ENCODE measurements at regions not wholly inside any gene's neighbourhood (a gene's known extent, or its start where the extent isn't known, plus 50 kb on each side); places are given as distances from the start of the nearest gene placed in this dataset.
"Not testable (repeated sequence)": the region's sequence is repeated elsewhere in the genome, so short reads cannot be mapped to it uniquely, and the experiment has no call there.

GRCh38 chr11:129569007-129569406 lies 193.4 kb downstream of the BARX2 start:
- CTCF ChIA-PET: no interaction called here
- Mint-ChIP-seq H3K27me3 (ENCODE audit: low read depth) (no peaks in the 10 kb centered on the region), H3K27ac (no peak overlapping the region)

DNA sequence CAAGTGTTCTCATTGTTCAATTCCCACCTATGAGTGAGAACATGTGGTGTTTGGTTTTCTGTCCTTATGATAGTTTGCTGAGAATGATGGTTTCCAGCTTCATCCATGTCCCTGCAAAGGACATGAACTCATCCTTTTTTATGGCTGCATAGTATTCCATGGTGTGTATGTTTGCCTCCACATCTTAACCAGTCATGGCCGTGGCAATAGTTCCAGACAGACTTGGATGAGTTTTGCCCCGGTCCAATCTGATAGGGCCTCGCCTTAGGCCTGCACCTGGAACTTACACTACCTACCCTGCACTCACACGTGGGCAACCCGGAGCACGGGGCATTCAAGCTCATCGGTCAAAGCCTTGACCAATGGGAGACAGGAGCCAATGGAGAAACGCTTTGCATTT lies 197.0 kb downstream of the BARX2 start:
- DNase-seq; H3K27ac Mint-ChIP-seq; H3K4me3 Mint-ChIP-seq; H3K27me3 Mint-ChIP-seq (ENCODE audit: low read depth); POLR2A ChIA-PET; H3K36me3 Mint-ChIP-seq (ENCODE audit: low read depth); CTCF ChIA-PET; ATAC-seq; H3K4me1 Mint-ChIP-seq (ENCODE audit: low read depth): not testable (repeated sequence)
- H3K9me3 Mint-ChIP-seq (ENCODE audit: insufficient read depth): peaks cover 11% of the 10 kb centered on the region

More at GRCh38 chr11:129569007-129569406, 193.4 kb downstream of the BARX2 start:
- DNase-seq (no peak), ATAC-seq (no peak)
- Mint-ChIP-seq H3K36me3 (ENCODE audit: low read depth) (no peaks in the 10 kb centered on the region), H3K4me1 (ENCODE audit: low read depth) (no peaks in the 10 kb centered on the region), H3K4me3 (no peak overlapping the region), H3K9me3 (ENCODE audit: insufficient read depth) (peaks cover 7% of the 10 kb centered on the region)
- POLR2A ChIA-PET: no interaction called here

DNA sequence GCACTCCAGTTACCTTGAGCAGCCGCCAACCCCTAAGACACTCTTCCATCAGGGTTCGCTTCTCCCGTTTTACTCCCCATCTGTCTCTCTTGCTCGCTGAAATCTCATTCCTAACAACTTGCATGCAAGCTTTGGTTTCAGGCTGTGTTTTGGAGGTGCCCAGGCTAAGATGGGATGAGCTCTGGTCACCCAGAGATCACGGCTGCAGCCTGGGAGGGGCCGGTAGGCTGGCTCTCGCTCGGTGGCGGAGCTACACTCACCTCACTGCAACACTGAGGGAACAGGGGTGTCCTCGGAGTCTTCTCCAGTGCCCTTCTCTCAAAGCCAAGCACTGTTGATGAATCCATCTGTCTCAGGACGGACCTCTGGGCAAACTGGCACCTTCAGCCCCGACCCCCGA lies 197.5 kb downstream of the BARX2 start:
- Mint-ChIP-seq H3K36me3 (ENCODE audit: low read depth) (no peaks in the 10 kb centered on the region), H3K9me3 (ENCODE audit: insufficient read depth) (peaks cover 11% of the 10 kb centered on the region), H3K27ac (no peak overlapping the region), H3K27me3 (ENCODE audit: low read depth) (no peaks in the 10 kb centered on the region), H3K4me1 (ENCODE audit: low read depth) (no peaks in the 10 kb centered on the region), H3K4me3 (no peak overlapping the region)
- ATAC-seq: no peak
- ChIA-PET POLR2A (no interaction called here), CTCF (no interaction called here)
- no peak for DNase-seq

DNA sequence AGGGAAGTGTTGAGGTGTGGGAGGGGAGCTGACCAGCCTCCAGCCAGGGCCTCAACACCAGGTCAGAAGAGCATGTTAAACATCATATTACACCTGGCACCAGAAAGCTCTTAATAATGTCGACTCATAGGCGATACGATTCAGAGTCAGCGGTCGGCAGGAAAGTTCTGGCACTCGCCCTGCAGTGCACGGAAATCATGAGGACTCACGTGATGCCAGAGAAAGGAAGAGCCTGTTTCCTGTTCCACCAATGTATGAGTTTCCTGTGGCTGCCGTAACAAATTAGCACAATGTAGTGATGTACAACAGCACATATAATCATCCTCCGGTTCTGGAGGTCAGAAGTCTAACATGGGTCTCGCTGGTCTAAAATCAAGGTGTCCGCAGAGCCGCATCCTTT lies 198.8 kb downstream of the BARX2 start:
- DNase-seq (no peak), ATAC-seq (no peak)
- Mint-ChIP-seq H3K4me1 (ENCODE audit: low read depth) (no peaks in the 10 kb centered on the region), H3K27me3 (ENCODE audit: low read depth) (no peaks in the 10 kb centered on the region), H3K4me3 (no peak overlapping the region), H3K36me3 (ENCODE audit: low read depth) (no peaks in the 10 kb centered on the region), H3K9me3 (ENCODE audit: insufficient read depth) (peaks cover 11% of the 10 kb centered on the region), H3K27ac (no peak overlapping the region)
- ChIA-PET POLR2A (no interaction called here), CTCF (no interaction called here)

DNA sequence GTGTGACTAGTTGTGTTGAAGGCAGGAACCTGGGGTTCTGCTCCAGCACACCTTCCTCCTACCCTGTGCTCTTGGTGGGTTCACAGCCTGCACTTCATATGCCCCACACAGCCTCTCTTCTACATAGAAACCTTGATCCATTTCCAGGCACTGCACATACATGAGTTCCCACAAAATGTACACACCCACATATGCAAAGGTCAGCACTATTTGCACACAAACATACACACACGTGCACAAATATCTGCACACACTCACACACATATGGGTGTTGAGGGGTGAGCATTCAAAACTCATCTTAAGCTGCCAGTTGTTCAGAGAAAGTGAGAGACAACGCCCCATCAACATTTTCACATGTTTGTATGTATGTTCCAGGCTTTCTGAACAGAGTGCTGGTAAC lies 201.0 kb downstream of the BARX2 start:
- POLR2A ChIA-PET: no interaction called here
- peaks cover 7% of the 10 kb centered on the region for H3K9me3 Mint-ChIP-seq (ENCODE audit: insufficient read depth)
- H3K27me3 Mint-ChIP-seq (ENCODE audit: low read depth): no peaks in the 10 kb centered on the region

GRCh38 chr11:129578006-129578405 lies 202.4 kb downstream of the BARX2 start:
- H3K9me3 Mint-ChIP-seq (ENCODE audit: insufficient read depth): peaks cover 7% of the 10 kb centered on the region
- no peaks in the 10 kb centered on the region for H3K27me3 Mint-ChIP-seq (ENCODE audit: low read depth)
- ATAC-seq (no peak), DNase-seq (no peak)
- H3K36me3 Mint-ChIP-seq (ENCODE audit: low read depth): no peaks in the 10 kb centered on the region
- ChIA-PET POLR2A (no interaction called here), CTCF (no interaction called here)
- no peaks in the 10 kb centered on the region for H3K4me1 Mint-ChIP-seq (ENCODE audit: low read depth)
- H3K27ac Mint-ChIP-seq: no peak overlapping the region
- H3K4me3 Mint-ChIP-seq: no peak overlapping the region

More for the DNA sequence above, 201.0 kb downstream of the BARX2 start:
- H3K36me3 Mint-ChIP-seq (ENCODE audit: low read depth): no peaks in the 10 kb centered on the region
- H3K4me1 Mint-ChIP-seq (ENCODE audit: low read depth): no peaks in the 10 kb centered on the region
- DNase-seq (no peak), ATAC-seq (no peak)
- H3K4me3 Mint-ChIP-seq: no peak overlapping the region
- CTCF ChIA-PET: no interaction called here
- H3K27ac Mint-ChIP-seq: no peak overlapping the region

DNA sequence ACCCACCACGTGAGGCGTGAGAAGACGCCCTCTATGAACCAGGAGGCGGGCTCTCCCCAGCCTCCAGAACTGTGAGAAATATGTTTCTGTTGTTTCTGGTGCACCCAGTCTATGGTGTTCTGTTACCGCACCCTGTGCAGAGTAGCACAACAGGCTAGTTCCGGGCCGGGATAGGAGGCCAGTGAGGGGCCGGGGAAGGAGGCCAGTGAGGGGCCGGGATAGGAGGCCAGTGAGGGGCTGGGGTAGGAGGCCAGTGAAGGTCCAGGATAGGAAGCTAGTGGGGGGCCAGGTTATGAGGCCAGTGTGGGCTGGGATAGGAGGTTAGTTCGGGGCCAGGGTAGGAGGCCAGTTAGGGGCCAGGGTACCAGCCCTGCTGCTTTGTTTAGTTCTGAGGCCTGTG lies 204.6 kb downstream of the BARX2 start:
- no peaks in the 10 kb centered on the region for H3K27me3 Mint-ChIP-seq (ENCODE audit: low read depth)
- POLR2A ChIA-PET: no interaction called here
- ATAC-seq: no peak
- no peaks in the 10 kb centered on the region for H3K4me1 Mint-ChIP-seq (ENCODE audit: low read depth)
- CTCF ChIA-PET: no interaction called here
- no peak overlapping the region for H3K4me3 Mint-ChIP-seq
- no peak for DNase-seq
- no peaks in the 10 kb centered on the region for H3K9me3 Mint-ChIP-seq (ENCODE audit: insufficient read depth)
- no peaks in the 10 kb centered on the region for H3K36me3 Mint-ChIP-seq (ENCODE audit: low read depth)
- no peak overlapping the region for H3K27ac Mint-ChIP-seq

DNA sequence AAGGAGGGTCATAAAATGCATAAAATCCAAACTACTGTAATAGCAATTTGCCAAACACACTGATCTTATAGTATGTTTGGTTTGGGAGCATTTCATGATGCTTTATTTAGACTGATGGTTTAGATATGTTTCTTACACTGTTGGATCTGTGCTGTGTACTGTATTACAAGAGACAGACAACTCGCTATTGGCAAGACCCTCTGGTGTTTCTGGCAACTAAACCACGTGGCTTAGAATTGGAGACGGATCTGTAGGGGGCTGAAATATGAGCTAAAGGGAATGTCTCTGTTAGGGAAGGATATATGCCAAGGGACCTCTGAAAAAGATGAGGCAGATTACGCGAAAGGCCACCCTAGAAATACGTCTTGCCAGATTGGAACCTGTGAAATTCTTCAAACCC lies 208.7 kb downstream of the BARX2 start:
- ChIA-PET CTCF (no interaction called here), POLR2A (no interaction called here)
- Mint-ChIP-seq H3K9me3 (ENCODE audit: insufficient read depth) (no peaks in the 10 kb centered on the region), H3K36me3 (ENCODE audit: low read depth) (no peaks in the 10 kb centered on the region), H3K27me3 (ENCODE audit: low read depth) (no peaks in the 10 kb centered on the region), H3K4me1 (ENCODE audit: low read depth) (no peaks in the 10 kb centered on the region), H3K4me3 (no peak overlapping the region), H3K27ac (no peak overlapping the region)
- DNase-seq (no peak), ATAC-seq (no peak)

DNA sequence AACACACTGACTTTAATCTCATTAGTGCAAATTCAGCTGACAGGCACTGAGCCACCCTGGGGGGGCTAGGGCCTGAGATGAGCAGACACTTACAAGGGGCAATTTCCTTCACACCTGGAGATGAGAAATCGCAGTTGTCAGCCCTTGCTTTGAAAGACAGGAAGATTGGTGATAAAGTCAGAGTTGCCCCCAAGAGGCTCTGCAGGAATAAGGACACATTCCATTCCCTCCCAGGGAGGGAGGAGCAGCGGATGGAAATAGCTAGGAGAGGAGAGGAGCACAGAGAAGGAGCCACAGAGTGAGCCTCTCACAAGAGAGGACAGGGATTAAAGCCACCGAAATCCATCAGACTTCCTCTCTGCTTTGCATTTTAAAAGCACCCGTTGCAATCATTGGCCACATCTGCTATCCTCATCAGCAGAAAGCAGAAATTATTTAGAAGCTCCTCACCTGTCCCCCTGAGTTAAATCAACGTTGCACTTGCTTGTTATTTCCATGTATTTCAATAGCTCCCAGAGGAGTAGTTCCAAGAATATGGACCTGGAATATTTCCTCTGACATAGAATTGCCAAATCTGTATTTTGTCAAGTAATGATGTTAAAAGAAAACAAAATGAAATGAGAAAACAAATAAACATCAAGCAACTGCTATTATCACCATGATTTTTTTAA lies 213.7 kb downstream of the BARX2 start:
- no peaks in the 10 kb centered on the region for H3K27me3 Mint-ChIP-seq (ENCODE audit: low read depth)
- ChIA-PET POLR2A (no interaction called here), CTCF (no interaction called here)
- H3K9me3 Mint-ChIP-seq (ENCODE audit: insufficient read depth): no peaks in the 10 kb centered on the region
- H3K4me1 Mint-ChIP-seq (ENCODE audit: low read depth): no peaks in the 10 kb centered on the region
- ATAC-seq (no peak), DNase-seq (no peak)
- H3K36me3 Mint-ChIP-seq (ENCODE audit: low read depth): no peaks in the 10 kb centered on the region
- H3K4me3 Mint-ChIP-seq: no peak overlapping the region
- no peak overlapping the region for H3K27ac Mint-ChIP-seq

DNA sequence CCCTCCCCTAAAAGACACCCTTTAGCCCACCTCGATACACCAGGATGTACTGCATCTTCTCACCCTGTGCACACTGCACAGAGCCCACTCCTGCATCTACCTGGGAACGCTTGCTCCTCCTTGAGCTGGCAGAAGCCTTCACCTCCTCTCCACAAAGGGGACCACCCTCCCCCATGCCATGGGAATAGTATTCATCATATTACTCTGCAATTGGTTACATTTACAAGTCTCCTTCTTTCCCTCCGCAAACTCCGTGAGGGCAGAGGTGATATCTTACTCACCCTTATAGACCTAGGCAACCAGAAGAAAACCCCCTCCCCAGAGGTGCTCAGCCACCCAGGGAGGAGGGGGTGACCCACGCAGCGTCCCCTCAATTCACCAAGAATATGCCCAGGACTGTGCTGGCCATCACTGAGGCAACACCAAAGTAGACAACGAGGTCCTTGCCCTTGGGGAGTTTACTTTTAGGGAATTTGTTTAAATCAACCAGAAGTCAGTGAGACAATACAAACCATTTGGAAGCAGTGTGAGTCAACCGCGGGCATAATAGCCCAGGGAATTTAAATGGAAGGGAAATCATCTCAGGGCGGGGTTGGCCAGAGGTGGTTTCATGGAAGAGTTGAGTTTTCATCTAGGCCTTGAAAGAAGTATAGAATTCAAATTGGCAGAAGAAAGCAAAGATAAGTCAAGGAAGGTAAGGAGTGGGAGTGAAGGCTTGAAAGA lies 214.5 kb downstream of the BARX2 start:
- ATAC-seq: no peak
- no peaks in the 10 kb centered on the region for H3K27me3 Mint-ChIP-seq (ENCODE audit: low read depth)
- ChIA-PET CTCF (no interaction called here), POLR2A (no interaction called here)
- DNase-seq: no peak
- H3K4me1 Mint-ChIP-seq (ENCODE audit: low read depth): no peaks in the 10 kb centered on the region
- H3K36me3 Mint-ChIP-seq (ENCODE audit: low read depth): no peaks in the 10 kb centered on the region
- H3K9me3 Mint-ChIP-seq (ENCODE audit: insufficient read depth): no peaks in the 10 kb centered on the region
- no peak overlapping the region for H3K27ac Mint-ChIP-seq
- no peak overlapping the region for H3K4me3 Mint-ChIP-seq

DNA sequence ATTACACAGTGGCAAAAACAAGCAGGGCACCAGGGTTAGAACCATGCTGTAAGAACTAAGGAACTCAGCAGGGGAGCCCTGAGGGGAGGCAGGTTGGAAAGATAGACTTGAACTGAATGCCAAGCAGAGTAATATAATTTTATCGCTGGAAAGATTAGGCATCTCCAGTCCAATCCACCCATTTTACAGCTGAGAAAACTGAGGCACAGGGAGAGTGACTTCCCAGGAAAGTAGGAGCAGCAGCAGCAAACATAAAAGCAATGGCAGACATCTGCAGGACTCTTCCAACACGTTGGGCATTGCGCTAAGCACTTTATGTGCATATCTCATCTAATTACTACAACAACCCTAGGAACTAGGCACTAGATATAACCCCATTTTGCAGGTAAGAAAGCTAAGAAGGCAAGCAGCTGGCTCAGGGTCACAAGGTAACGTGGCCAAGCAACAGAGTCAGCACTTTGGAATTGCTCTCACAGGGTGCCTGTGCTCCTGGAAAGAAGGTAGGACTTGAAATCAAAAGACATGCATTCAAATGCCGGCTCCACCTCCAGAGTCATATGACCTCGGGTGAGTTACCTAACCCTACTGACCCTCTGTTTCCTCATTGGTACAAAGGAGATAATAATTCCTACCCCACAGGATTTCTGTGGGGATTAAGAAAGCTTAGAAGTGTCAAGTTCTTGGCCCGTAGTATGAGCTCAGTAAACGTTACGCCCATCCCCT lies 215.3 kb downstream of the BARX2 start:
- Mint-ChIP-seq H3K9me3 (ENCODE audit: insufficient read depth) (no peaks in the 10 kb centered on the region), H3K27me3 (ENCODE audit: low read depth) (no peaks in the 10 kb centered on the region), H3K4me3 (no peak overlapping the region), H3K4me1 (ENCODE audit: low read depth) (no peaks in the 10 kb centered on the region), H3K36me3 (ENCODE audit: low read depth) (no peaks in the 10 kb centered on the region), H3K27ac (no peak overlapping the region)
- POLR2A ChIA-PET: no interaction called here
- CTCF ChIA-PET: no interaction called here
- DNase-seq: no peak
- ATAC-seq: no peak

GRCh38 chr11:129591527-129591926 lies 215.9 kb downstream of the BARX2 start:
- ChIA-PET CTCF (no interaction called here), POLR2A (no interaction called here)
- H3K4me3 Mint-ChIP-seq: no peak overlapping the region
- H3K27me3 Mint-ChIP-seq (ENCODE audit: low read depth): no peaks in the 10 kb centered on the region
- H3K4me1 Mint-ChIP-seq (ENCODE audit: low read depth): no peaks in the 10 kb centered on the region
- no peaks in the 10 kb centered on the region for H3K36me3 Mint-ChIP-seq (ENCODE audit: low read depth)
- H3K9me3 Mint-ChIP-seq (ENCODE audit: insufficient read depth): no peaks in the 10 kb centered on the region
- ATAC-seq (no peak), DNase-seq (no peak)
- H3K27ac Mint-ChIP-seq: no peak overlapping the region
